HG02870 (cell line): ENCODE measurements at regions not wholly inside any gene's neighbourhood (a gene's known extent, or its start where the extent isn't known, plus 50 kb on each side); places are given as distances from the start of the nearest gene placed in this dataset.
A peak's percentile ranks its signal among the peaks of the same experiment; 100 is the strongest.
"Not testable (repeated sequence)": the region's sequence is repeated elsewhere in the genome, so short reads cannot be mapped to it uniquely, and the experiment has no call there.

Source experiments
- ATAC-seq: cut with Tn5 transposase; IDR thresholded peaks from one replicate; pipeline ENCODE4 v1.9.1; 2021; ENCODE audit warnings: mild to moderate bottlenecking, moderate library complexity; ENCODE audit not compliant: unreplicated experiment

DNA sequence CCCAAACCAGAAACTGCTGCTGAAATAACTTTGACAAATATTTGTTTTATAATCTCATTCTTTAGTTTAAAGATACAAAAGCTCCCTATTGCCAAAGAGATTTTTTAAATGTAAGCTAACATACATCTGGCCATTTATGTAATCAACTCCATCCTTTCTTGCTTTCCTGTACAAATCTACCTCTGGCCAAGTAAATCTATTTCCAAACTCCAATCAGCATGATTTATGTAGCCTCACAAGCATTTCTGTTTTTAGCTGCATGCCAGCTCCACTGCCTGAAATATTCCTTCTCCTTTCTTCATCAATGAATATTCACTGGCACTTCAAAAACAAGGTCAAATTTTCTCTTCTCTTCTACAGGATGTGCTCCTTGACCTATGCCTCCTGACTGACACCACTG lies 80.0 kb downstream of the SHOX2 start:
- ATAC-seq, result no peak

DNA sequence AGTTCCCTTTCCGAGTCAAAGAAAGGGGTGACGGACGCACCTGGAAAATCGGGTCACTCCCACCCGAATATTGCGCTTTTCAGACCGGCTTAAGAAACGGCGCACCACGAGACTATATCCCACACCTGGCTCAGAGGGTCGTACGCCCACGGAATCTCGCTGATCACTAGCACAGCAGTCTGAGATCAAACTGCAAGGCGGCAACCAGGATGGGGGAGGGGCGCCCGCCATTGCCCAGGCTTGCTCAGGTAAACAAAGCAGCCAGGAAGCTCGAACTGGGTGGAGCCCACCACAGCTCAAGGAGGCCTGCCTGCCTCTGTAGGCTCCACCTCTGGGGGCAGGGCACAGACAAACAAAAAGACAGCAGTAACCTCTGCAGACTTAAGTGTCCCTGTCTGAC lies 86.3 kb downstream of the SHOX2 start:
- not testable (repeated sequence) for ATAC-seq

DNA sequence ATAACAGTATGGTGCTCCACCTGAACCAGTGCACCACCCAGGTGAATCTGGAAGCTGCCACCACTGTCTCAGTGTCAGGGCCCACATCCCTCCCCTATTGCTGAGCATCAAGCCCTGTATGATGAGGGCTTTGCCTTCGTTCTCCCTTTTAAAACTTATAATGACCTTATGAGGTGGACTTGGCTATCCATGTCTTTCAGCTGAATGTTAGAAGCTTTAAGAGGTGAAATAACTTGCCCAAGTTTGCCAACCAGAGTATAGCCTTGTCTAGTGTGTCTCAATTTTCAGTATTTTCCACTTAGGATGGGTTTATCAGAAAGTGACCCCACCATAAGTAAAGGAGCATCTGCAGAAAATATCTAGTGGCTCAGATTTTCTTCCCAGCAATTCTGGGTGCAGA lies 87.8 kb downstream of the SHOX2 start:
- no peak for ATAC-seq

DNA sequence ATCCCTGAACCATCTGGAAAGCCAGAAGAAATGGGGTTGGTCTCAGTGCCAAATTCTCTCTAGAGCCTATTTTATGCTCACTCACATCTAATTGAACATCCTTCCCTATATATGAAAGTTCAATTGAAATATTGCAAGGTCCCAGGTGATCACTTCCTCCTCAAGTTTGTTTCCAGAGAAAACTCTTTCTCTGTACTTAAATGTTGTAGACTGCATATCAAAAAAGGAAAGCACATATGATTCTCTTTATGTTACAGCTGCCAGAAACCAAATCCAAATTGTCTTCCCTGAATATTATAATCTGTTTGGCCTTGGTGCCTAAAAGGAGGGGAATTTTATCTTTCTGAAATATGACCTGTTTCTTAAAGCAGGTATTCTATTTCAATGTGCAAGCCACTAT lies 93.3 kb downstream of the SHOX2 start:
- ATAC-seq, result no peak

- ATAC-seq, result no peak
Observed at GRCh38 chr3:158005391-158006100, 100.7 kb downstream of the SHOX2 start.

- ATAC-seq, result no peak
Observed at GRCh38 chr3:157999246-157999645, 107.0 kb downstream of the SHOX2 start.

GRCh38 chr3:157982359-157982758 lies 123.9 kb downstream of the SHOX2 start:
- no peak for ATAC-seq

GRCh38 chr3:157981819-157982218 lies 124.4 kb downstream of the SHOX2 start:
- no peak for ATAC-seq

DNA sequence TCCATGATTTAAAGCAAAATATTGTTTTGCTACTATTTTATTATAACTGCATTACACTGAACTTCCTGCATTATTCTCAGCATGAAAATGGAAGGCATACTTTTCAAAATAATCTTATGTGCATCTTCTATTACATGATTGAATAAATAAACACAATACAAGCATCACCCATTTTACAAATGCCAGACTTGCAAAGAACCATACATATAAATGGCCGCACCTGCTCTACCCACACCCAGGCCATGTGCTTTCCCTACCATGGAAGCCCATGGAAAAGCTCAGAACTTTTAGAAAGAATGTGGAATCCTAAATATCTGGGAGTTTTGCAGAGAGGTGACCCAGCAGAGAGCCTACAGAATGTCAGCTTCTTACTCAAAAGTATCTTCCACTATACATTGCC lies 127.2 kb downstream of the SHOX2 start:
- ATAC-seq, result no peak

DNA sequence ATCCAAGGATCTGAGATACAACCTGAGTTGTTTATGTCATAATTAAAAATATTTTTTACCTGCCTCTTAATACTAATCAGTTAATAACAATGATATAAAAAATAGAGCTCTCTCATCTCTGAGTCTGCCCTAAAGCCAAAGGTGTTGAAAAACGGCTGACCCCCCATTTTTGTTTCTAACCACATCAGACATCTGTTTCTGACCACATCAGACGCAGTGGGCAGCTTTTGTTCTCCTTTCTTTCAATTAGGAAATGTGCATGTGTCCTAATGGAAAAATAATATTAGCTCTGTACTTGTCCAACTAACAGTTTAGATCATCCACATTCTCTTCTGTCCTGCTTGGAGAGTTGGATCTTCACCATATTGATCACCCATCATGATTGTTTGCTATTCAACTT lies 144.6 kb downstream of the SHOX2 start:
- ATAC-seq, result no peak

DNA sequence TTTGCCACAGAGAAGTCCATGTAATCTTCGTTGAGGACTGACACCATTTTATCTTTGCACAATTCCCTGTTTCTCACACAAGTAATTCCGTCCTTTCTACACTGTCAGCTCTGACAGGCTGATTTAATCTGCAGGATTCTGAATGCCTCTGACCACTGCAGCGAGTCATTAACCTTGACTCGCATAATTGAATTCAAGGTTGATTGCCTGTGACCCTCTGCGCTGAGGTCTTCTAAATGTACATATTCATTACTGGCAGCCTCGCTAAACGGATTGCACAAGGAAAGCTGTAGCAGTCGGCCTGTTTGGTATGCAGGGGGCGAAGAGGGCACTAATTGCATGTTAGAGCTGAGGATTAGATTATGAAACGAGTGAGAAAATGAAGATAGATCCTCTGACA lies 147.8 kb downstream of the SHOX2 start:
- ATAC-seq, result no peak

DNA sequence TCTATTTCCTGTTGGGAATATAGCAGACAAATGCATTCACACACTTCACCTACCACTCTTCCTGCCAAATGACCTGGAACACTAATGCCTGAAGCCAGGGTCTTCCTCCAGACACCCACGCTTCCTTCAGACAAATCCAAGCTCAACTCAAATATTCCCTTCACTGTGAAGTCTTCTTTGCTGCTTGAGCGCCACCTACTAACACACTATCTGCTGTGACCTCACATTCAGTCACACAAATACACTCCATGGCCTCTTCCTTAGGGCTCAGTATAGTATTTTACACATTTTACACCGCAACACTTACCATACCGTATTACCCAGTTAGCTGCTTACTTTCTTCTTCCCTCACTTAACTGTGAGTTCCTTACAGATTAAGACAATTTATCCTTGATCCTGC lies 149.4 kb downstream of the SHOX2 start:
- ATAC-seq, result no peak

- no peak for ATAC-seq
Observed at GRCh38 chr3:157956176-157956575, 150.0 kb downstream of the SHOX2 start.

- no peak for ATAC-seq
Observed at GRCh38 chr3:157953565-157953964, 152.7 kb downstream of the SHOX2 start.

- no peak for ATAC-seq
Observed at GRCh38 chr3:157948605-157949383, 157.4 kb downstream of the SHOX2 start.

DNA sequence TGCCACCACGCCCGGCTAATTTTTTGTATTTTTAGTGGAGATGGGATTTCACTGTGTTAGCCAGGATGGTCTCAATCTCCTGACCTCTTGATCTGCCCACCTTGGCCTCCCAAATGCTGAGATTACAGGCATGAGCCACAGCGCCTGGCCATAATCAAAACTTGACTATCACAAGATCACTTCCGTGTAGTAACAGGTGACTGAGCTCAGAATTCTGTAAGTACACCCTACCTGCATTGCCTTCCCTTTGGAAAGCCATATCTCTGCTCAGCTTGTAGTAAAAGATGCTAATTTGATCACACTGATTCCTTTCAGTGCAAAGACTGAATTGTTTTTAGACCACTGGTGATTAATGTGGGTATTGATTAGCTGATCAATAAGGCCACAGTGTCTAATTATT lies 167.1 kb downstream of the SHOX2 start:
- ATAC-seq, result no peak

GRCh38 chr3:157938154-157938779 lies 168.0 kb downstream of the SHOX2 start:
- no peak for ATAC-seq

- ATAC-seq, result no peak
Observed at GRCh38 chr3:157931517-157931916, 174.7 kb downstream of the SHOX2 start.

- no peak for ATAC-seq
Observed at GRCh38 chr3:157930000-157930780, 176.0 kb downstream of the SHOX2 start.

GRCh38 chr3:157926822-157927221 lies 179.4 kb downstream of the SHOX2 start:
- no peak for ATAC-seq

- peak; percentile 88 for ATAC-seq
Observed at GRCh38 chr3:157922614-157923013, 183.6 kb downstream of the SHOX2 start.
